NCI-H460 (cell line): ENCODE measurements at regions not wholly inside any gene's neighbourhood (a gene's known extent, or its start where the extent isn't known, plus 50 kb on each side); places are given as distances from the start of the nearest gene placed in this dataset.

ENCODE experiments used
- DNase-seq: peaks from one replicate; pipeline ENCODE4 v3.0.0-alpha.2; 2016; ENCODE audit warnings: low read depth; ENCODE audit errors: extremely low read depth

DNA sequence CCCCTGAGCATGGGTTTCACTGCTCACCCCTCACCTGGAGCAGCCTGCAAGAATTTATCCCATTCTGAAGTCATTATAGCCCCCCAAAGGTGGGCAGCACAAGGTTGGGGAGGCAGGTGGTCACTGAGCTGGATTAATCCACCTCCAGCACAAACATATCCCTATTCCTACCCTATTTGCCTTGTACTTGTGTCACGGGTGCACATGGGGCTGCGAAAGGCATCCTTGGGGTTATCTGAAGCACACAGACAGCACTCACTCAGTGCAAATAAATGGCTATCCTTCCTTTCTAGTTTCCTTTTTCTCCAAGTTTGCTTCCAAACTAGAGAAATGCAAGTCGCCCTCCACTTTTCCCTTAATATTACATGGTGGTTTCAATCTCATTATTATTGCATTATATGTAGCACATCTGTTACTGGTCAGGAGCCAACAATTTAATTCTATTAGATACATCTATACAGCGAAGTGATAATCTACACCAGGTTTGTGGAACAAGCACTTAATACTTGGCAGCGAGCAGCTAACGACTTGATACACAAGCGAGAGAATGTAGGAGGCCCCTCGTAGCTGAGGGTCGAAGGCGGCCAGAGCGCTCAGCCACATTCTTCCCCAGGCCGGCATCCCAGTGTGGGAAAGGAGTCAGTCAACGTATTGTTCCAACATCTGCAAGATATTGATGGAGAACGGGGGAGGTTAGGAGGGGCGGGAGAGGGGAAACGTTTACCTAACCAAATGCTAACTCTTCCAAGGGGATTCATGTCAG, 121.3 kb upstream of the HABP2 start:
- DNase-seq, result no peak

DNA sequence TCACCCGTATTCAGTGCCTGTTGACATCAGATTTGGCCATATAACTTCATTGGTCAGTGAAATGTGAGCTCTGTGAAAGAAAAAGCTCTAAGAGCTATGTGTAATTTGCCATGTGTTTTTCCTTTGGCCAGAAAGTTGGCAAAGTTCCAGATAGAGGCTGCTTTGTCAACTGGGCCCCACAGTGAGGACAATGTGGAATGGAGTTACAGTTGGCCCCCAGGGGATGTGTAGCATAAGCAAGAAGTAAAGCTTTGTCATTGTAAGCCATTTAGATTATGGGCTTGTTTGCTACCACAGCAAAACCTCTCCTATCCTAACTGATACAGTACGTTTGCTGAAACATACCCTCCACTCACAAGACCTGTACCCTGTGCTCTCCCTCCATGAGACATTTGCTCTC, 119.1 kb upstream of the HABP2 start:
- no peak for DNase-seq

DNA sequence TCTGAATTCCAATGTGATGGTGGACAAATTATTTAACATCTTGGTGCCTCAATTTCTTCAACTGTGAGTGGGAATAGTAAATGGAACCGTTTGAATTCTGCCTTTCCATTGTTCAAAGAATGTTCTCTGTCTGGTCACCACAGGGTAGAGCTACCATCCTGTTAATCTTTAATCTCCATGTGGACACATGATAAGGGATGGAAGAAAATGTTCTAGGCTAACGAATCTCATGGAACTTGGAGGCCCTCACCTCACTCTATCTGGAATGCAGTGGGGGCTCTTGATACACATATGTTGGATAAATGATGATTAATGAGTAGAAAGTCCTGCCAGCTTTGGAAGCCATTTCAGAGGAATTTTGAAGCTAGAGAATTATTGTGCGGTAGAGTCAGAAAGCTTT, 118.5 kb upstream of the HABP2 start:
- no peak for DNase-seq

DNA sequence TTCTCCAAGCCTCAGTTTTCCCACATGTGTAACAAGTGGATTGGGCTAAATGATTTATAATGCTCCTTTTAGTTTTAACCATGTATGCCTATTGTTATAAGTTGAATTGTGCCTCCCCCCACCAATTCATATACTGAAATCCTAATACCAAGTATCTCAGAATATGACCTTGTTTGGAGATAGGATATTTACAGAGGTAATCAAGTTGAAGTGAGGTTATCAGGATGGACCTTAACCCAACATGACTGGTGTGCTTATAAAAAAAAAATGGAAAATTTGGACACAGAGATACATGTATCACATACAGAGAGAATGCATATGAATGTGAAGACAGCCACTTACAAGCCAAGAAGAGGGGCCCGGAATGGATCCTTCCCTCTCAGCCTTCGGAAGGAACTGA, 117.9 kb upstream of the HABP2 start:
- no peak for DNase-seq

DNA sequence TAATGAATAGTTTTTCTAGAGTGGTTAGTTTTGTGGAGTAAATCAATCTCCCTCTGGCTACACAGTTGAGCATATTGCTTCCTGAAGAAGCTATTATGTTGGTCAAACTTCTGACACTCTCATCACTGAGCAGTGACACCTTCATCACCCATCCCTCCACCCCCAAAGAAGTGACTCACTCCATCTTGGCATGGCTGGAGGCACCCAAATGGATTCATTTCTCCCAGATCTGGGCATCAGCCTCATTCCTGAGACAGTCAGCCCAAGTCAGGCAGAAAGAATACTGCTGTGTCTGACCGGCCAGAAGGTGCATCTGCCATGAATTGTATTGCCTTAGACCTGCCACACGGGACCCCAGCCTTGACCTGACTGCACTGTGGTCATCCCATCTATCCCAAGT, 117.0 kb upstream of the HABP2 start:
- DNase-seq, result no peak

DNA sequence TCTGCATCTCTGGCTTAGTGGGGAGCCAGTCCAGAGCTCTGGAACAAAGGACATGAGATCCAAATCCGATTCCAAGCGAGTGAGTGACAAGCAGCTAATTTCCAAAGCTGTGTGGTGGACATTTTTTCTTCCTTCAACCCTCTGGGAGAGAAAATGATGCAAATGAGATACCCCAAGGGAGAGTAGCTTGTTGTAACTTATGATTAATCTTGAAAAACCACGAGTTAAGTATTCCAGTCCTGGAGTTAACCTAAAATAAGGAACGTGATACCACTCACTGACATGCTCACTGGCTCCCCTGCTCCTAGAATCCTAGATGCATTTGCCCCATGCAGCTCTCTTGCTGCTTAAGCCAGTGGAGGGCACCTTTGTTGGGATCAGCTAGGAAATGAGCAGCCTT, 116.0 kb upstream of the HABP2 start:
- DNase-seq, result no peak

DNA sequence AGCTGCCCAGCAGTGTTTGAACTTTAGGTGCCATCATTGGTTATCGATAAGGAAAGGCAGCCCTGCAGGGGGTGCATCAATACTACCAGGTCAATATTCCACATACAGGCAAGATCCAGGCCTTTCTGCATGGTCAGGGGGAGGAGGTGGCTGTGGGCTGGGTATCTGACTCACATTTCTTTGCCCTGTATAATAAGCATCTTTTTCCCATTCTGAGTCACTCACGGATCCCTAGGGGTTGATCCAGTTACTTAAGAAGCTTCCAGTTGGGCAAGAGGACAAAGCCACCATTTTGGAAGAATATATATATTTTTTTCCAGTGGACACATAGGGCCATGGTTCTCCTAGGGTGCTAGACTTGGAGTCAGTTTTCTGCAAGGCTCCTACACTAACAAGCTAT, 114.2 kb upstream of the HABP2 start:
- DNase-seq, result no peak

DNA sequence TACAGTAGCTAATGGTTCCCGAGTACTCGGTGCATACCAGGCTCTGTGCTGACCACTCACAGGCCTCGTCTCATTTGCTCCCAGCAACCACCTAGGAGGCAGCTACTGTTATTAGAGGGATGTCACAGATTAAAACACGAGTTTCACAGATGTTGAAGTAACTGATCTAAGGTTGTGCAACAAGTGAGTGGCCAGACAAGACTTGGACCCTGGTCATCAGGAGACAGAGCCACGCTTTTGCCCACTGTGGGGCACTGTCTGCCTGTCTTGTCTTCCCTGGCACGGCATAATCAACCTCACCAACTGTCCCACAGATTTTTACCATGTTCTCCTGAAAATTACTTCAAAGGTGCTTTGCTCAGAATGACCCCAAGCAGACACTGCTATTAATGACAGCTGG, 111.6 kb upstream of the HABP2 start:
- DNase-seq, result no peak

DNA sequence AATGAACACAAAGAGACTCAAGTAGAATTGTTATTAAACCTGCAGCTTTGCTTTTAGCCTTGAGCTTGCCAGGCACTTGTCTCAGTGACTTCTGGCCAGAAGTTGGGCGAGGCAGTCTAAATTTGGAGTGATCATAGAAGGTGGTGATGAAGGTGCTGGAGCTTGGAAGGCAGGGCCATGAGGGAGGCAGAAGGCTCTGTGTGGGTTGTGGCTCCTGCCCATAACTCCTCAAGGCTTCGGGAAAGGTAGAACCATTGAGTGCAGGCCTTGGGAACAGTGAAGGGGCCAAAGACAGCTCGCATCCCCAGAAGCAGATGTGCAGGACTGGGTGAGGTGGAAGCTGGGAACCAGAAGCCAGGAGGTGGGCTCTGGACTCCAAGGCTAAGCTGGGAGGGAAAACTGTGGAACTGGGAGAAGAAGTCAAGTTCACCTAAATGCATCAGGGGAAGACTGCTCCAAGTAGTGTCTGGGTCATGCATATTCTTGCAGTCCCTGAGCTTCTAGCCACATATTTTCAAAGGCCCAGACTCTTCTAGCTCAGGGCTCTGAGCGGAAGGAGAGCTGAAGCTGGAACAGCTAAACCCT, 111.1 kb upstream of the HABP2 start:
- no peak for DNase-seq

DNA sequence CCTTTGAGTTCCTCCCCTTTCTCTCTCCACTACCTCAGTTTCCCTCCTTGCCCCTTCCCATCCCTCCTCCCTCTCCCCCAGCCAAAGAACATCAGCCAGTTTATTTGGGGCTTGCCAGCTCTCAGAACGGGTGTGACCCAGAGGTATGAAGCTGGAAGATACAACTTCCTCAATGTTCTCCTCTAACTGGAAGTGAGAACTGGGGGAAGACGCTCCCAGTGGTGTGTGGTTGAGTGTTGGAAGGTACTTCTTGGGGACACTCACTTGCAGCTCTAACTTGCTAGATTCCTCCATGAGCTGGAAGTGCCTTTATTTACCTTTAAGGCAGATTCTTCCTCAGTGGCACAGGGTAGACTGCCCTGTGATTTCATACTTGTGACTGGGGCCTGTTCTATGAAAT, 110.5 kb upstream of the HABP2 start:
- DNase-seq, result no peak

DNA sequence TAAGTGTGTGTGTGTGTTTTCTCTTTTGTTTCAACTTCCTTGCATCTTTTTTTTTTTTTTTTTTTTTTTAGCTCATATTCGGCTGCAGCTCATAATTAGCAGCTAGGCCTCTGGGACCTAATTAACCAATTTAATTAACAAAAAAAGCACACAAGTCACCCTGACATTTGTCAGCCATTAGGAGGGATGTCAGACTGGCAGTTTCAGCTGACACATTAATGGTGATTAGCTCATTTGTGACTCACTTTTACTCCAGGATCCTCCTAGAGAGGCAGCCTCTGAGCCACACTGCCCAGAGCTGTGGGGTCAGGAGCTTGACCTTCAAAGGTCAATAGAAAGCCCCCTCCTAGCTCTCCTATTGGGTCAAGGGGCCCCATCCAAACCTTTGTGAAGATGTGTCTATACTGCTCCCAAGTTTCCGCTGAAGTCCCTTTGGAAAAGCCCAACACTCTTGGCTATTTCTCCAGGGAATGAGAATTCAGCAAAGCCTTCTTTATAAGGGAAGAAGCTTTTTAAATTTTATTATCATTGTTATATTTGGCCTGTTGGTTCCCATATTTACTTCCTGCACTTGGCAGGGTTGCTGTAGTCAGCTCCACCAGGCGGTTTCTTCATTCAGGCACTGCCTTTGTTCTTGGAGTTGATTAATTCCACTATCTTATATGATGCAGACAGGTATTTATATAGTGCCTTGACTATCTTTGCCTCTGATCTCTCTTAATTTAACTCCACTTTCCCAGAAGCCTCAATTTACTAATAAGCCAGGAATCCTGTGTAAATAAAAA, 109.5 kb upstream of the HABP2 start:
- no peak for DNase-seq

DNA sequence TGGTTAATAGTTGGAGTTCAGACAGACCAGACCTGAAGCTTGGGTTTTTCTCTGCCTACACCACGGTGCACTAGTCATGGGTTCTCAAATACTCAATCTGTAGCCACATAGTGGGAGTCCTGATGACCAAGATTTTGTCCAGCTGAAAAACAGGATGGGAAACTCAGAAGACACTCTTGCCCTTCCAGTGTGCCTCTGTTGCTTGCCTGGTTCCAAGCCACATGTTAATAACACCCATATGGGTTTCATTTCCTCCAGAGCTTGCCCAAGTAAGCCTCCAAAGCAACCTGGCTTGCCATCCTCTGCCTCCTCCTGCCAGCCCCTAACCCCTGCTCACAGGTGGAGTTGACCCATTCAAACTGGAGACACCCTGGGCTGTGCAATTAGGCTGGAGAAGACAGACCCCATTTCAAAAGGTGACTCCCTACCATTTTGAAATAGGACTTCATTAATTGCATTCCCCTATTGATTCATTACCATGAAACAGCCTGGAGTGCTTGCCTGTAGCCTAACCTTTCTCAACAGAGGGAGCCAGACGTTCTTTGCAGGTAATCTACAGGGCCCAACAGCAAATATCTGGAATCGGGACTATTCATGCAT, 108.0 kb upstream of the HABP2 start:
- no peak for DNase-seq

DNA sequence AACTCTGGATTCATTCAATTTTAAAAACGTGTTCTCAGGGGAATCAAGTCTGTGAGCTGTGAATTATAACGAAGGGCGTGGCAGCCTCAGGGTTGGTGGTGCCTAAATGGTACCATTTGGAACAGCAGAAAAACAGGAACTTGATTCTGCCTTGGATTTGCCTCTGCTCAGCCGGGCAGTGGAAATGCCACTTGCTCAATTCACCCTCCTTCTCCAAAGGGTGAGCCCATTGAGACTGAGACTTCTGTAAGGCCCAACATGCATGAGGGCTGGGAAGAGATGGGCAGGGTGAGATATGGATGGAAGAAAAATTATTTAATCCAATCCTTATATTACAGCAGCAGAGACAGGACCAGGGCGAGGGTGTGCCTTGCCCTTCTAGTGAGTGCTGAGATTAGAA, 107.1 kb upstream of the HABP2 start:
- DNase-seq, result no peak

DNA sequence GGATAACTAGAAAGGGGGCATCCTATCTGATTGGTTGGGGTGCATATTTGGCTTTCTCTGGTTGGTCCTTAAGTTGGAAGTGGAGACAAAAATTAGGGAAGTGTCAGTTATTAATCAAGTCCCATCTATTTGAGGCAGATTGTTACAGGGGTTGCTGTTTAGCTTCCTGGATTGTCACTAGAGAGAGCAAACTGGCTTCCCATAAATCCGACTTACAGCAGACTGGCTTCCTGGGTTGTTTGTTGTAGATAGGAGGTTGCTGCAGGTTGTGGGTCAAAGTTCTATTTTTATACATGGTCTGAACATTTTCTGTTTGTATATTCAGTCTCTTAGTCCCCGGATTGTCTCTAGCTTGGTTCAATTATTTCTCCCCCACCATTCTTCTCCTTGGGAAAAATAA, 106.1 kb upstream of the HABP2 start:
- DNase-seq, result no peak

DNA sequence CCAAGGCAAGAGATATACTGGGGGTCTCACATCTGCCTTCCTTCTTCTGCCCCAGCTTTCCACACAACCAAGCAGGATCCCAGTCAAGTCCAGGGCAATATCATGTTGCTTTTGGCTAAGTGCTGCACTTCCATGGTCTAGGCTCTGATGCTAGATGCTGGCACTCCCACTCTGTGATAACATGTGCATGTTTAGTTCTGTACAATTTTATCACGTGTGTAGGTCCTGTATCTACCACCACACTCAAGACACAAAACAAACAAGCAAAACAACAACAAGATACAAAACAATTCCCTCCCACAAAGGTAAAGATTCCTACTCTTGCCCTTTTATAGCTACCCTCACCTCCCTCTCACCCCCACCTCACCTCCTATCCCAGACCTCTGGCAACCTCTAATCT, 105.6 kb upstream of the HABP2 start:
- no peak for DNase-seq

DNA sequence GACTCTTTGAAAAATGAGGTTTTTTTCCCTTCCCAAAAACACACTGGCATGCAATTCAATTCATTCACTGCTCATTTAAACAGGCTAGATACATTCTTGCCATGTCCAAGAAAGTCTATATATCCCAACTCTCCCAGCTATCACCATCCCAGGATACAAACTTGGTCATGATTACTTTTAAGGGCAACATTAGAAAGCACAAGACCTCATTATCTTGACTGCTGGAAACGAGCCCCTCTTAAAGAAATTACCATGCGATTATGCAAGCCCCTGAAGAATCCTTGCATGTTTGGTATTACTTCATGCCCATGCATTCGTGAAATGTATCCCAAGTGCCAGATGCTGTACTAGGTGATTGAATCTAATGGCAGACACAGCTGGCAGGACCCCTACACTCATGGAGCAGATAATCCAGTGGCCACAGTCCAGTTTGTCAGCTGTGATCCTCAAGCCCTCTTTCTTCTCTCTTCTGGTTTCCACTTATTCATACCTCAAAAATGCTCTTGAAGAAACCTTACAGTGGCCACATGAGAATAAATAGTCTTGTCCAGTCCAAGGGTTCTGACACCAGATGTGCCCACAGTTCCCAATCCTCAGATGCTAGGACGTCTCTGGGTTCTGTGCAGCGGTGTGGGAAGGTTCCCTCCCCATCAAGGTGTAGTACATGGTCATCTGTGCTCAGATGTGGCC, 103.7 kb upstream of the HABP2 start:
- DNase-seq, result no peak

DNA sequence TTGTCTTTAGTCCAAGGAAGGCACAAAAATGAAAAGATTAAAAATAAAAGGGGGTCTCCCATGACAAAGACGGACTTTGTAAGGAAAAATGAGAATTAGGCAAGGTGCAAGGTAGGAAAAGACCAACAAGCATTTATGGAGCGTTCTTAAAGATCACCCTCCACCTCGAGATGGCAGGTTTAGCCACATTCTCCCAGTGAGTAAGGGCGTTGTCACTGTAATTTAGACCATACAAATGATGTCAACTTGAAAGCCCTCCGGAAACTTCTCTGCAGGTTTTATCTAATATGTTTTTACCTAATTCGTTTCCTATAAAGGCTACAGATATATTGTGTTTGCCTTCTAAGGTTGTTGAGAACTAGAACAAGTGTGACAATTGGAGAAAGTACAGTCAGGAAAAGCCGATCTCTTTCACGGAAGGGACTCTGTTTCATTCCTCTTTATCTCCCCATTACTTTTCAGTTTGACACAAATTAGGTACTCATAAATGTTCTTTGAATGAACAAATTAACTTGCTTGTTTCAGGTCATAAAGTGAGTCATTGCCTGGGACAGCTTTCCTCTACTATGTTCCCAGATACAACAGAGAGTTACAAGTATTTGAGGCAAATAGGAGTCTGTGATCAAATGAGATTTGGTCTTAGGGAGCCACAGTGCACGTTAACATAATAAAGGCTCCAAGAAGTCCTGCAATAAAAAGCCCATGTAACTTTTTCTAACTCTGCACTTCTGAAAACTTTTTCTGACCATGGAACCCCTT, 102.6 kb upstream of the HABP2 start:
- DNase-seq, result no peak

DNA sequence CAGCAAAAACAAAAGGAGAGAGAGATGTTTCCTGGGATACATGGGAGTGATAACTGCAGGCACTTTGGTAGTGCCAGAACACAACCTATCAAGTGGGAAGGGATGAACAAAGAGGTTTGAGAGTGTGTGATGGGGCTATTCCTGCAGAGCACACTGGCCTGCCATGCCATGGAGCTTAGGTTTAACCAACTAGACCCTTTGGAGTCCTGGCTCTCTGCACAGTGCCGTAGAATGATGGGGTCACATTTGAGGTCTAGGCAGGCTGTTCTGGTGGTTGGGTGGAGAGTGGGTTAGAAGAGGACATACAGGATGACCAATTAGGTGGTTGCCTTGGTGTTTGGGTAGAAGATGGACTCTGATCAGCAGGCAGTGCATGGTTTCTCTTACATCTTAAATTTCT, 101.9 kb upstream of the HABP2 start:
- no peak for DNase-seq

DNA sequence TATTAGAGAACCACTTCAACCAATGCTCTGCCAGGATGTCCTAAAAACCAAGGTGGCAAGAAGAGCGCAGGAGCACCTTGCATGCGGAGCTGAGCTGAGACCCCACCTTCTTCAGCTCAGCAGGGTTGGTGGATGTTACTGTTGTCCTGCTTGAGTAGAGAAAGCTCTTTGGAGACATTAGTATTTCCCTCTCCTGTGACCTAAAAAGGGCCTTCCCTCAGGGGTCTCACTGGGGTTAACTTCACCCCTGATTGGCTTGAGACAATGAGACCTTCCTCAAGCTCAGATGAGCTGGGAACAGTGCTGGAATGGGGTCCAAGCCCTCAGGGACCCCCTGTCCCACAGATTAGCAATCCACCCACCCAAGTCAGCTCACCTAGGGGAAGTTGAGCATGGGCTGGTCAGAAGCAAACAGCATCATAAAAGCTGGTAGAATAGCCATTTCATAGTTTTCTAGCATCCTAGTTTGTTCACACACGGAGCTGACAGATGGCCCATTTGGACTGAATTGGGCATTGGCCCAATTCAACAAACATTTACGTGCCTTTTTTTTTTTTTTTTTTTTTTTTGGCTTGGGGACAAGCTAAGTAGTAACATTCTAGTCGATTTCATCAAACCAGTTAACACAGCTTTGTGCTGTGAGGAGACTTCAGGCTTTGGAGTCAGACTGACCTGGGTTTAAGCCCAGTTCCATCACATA, 100.6 kb upstream of the HABP2 start:
- DNase-seq, result no peak

DNA sequence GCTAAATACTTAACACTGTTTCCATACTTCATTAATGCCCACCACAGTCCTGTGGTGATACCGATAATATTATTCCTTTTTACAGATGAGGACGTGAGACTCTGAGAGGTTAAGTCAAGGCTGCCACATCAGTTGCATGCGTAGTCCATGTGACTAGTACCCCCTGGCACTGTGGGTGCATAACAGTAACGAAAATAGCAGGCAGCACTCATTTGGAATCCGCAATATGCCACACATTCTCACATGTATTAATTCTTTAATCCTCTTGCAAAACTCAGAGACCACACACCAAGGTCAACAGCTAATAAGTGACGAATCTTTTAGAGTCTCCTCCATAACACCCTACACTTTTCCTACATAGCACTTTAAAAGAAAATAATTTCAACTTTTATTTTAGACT, 99.5 kb upstream of the HABP2 start:
- no peak for DNase-seq
